ENCODE measurements at regions not wholly inside any gene's neighbourhood (a gene's known extent, or its start where the extent isn't known, plus 50 kb on each side); places are given as distances from the start of the nearest gene placed in this dataset.

DNA sequence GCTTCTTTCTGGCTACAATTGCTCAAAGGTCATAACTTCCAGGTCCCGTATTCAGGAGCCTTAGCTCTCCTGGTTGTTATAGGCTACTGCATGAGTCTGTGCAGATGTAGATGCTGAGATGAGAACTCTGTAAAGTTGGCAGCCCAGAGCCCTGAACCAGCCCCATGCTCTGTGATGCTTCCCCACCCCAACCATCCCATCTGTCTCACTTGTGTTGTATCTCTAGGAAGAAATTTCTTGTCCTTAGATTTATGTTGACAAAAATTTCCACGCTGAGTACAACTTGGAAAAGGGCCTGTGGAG, 61.2 kb upstream of the EEPD1 start:
- Histone ChIP-seq H3K18ac (ENCODE audit: low read depth, low read length) (no peak overlapping the region), H3K4me3 (ENCODE audit: insufficient read depth, low read depth, low read length) (no peak overlapping the region), H3K4ac (ENCODE audit: low read depth, low read length) (no peak overlapping the region), H3K27me3 (ENCODE audit: control insufficient read depth, insufficient read depth, low read length) (peaks cover 24% of the 10 kb centered on the region), H2AFZ (replicated peaks; ENCODE audit: low read length, poor library complexity) (no peak overlapping the region), H3K79me1 (ENCODE audit: low read depth in 1 of 2, low read length in 2 of 2) (no peaks in the 10 kb centered on the region), H3K9ac (ENCODE audit: low read depth, low read length) (no peak overlapping the region), H3K9me1 (ENCODE audit: insufficient read depth, low read length) (0 out of 2 replicates have a peak, but pooled peaks cover 2% of the 10 kb centered on the region), H4K91ac (ENCODE audit: insufficient read depth, low read depth, low read length) (no peak overlapping the region), H4K5ac (ENCODE audit: low read depth, low read length) (no peak overlapping the region), H2AK5ac (ENCODE audit: low read depth, low read length) (no peak overlapping the region), H2AK9ac (replicated peaks; ENCODE audit: low read depth, low read length, poor library complexity) (no peak overlapping the region), H4K20me1 (ENCODE audit: insufficient read depth, low read length) (no peaks in the 10 kb centered on the region), H3K4me2 (ENCODE audit: low read depth, low read length) (no peak overlapping the region), H3K9me3 (ENCODE audit: control insufficient read depth, insufficient read depth, low read length) (peaks cover 3% of the 10 kb centered on the region), H3K36me3 (ENCODE audit: control insufficient read depth, insufficient read depth, low read length) (no peaks in the 10 kb centered on the region), H3K4me1 (ENCODE audit: control insufficient read depth, insufficient read depth, low read length) (no peaks in the 10 kb centered on the region), H3K14ac (replicated peaks; ENCODE audit: low read depth, low read length) (no peak overlapping the region), H2BK5ac (ENCODE audit: low read depth, low read length, poor library complexity, severe bottlenecking) (no peak overlapping the region), H4K8ac (ENCODE audit: low read depth in 2 of 2, low read length in 2 of 2) (no peak overlapping the region), H2BK15ac (ENCODE audit: low read depth, low read length) (no peak overlapping the region), H3K56ac (ENCODE audit: extremely low read depth, insufficient read depth, low read length) (no peak overlapping the region), H2BK120ac (ENCODE audit: low read depth, low read length) (no peak overlapping the region), H3K23ac (ENCODE audit: low read depth, low read length) (no peak overlapping the region), H2BK20ac (ENCODE audit: low read depth, low read length) (no peak overlapping the region), H3K27ac (ENCODE audit: insufficient read depth, low read length) (no peak overlapping the region)
- in situ Hi-C loops (cut with MboI; ENCODE audit: low sequenced_read_pairs), result no loop called here
- ChIA-PET POLR2A (ENCODE audit: unreplicated experiment) (no interaction called here), CTCF (no interaction called here)
- no TSS peak for BruUV-seq (replicated peaks)
- WGBS, 2 experiments (ENCODE audit: extremely low coverage in 2 of 2, insufficient read length in 1 of 2), result no CpG with 5 or more reads among the region's 2 CpGs
- intact Hi-C loops (cut with micrococcal nuclease), result no loop called here
- ATAC-seq (ENCODE audit: low read depth) (no peak), DNase-seq (no peak)
- TF ChIP-seq RCOR1 (IDR thresholded peaks at IDR 0.05; ENCODE audit: insufficient replicate concordance, low read length) (no peak), MAZ (IDR thresholded peaks at IDR 0.05; ENCODE audit: borderline replicate concordance, low read depth, low read length) (no peak), BHLHE40 (IDR thresholded peaks at IDR 0.05; ENCODE audit: low read depth, low read length) (no peak), CEBPB (IDR thresholded peaks at IDR 0.05; ENCODE audit: low read depth, low read length) (no peak), POLR2A (IDR thresholded peaks at IDR 0.05; ENCODE audit: low read depth, low read length) (no peak), FOS (IDR thresholded peaks at IDR 0.05; ENCODE audit: low read depth, low read length) (no peak), SMC3 (IDR thresholded peaks at IDR 0.05; ENCODE audit: low read depth, low read length) (no peak), RFX5 (IDR thresholded peaks at IDR 0.05; ENCODE audit: low read depth, low read length) (no peak), MXI1 (IDR thresholded peaks at IDR 0.05; ENCODE audit: borderline replicate concordance, low read depth, low read length) (no peak), RAD21 (IDR thresholded peaks at IDR 0.05; ENCODE audit: low read length) (no peak), MAFK (IDR thresholded peaks at IDR 0.05; ENCODE audit: low read depth, low read length) (no peak), NFE2L2 (IDR thresholded peaks at IDR 0.05; ENCODE audit: low read depth, low read length) (no peak), CHD1 (IDR thresholded peaks at IDR 0.05; ENCODE audit: low read depth, low read length) (no peak)
- TF ChIP-seq, protein P1, sequence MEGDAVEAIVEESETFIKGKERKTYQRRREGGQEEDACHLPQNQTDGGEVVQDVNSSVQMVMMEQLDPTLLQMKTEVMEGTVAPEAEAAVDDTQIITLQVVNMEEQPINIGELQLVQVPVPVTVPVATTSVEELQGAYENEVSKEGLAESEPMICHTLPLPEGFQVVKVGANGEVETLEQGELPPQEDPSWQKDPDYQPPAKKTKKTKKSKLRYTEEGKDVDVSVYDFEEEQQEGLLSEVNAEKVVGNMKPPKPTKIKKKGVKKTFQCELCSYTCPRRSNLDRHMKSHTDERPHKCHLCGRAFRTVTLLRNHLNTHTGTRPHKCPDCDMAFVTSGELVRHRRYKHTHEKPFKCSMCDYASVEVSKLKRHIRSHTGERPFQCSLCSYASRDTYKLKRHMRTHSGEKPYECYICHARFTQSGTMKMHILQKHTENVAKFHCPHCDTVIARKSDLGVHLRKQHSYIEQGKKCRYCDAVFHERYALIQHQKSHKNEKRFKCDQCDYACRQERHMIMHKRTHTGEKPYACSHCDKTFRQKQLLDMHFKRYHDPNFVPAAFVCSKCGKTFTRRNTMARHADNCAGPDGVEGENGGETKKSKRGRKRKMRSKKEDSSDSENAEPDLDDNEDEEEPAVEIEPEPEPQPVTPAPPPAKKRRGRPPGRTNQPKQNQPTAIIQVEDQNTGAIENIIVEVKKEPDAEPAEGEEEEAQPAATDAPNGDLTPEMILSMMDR (conservative IDR thresholded peaks at IDR 0.05; ENCODE audit: low read depth, low read length), result no peak
- TF ChIP-seq, protein P2, sequence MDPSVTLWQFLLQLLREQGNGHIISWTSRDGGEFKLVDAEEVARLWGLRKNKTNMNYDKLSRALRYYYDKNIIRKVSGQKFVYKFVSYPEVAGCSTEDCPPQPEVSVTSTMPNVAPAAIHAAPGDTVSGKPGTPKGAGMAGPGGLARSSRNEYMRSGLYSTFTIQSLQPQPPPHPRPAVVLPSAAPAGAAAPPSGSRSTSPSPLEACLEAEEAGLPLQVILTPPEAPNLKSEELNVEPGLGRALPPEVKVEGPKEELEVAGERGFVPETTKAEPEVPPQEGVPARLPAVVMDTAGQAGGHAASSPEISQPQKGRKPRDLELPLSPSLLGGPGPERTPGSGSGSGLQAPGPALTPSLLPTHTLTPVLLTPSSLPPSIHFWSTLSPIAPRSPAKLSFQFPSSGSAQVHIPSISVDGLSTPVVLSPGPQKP (IDR thresholded peaks at IDR 0.05; ENCODE audit: borderline replicate concordance, low read depth, low read length), result no peak
- TF ChIP-seq, protein P3, sequence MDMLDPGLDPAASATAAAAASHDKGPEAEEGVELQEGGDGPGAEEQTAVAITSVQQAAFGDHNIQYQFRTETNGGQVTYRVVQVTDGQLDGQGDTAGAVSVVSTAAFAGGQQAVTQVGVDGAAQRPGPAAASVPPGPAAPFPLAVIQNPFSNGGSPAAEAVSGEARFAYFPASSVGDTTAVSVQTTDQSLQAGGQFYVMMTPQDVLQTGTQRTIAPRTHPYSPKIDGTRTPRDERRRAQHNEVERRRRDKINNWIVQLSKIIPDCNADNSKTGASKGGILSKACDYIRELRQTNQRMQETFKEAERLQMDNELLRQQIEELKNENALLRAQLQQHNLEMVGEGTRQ (IDR thresholded peaks at IDR 0.05; ENCODE audit: low read depth, low read length), result no peak
- dilution Hi-C loops (cut with HindIII; ENCODE audit: low sequenced_read_pairs, unreplicated experiment), result no loop called here
